ENCODE measurements at regions not wholly inside any gene's neighbourhood (a gene's known extent, or its start where the extent isn't known, plus 50 kb on each side); places are given as distances from the start of the nearest gene placed in this dataset.

GRCh38 chr10:120138689-120139088, 246.2 kb downstream of the SEC23IP start:
- TF ChIP-seq ZFP36 (IDR thresholded peaks at IDR 0.05; ENCODE audit: borderline replicate concordance, partially characterized antibody): no peak
- no peak for TF ChIP-seq KDM1A (IDR thresholded peaks at IDR 0.05; ENCODE audit: low read depth)
- TF ChIP-seq, protein P1, sequence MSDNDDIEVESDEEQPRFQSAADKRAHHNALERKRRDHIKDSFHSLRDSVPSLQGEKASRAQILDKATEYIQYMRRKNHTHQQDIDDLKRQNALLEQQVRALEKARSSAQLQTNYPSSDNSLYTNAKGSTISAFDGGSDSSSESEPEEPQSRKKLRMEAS (IDR thresholded peaks at IDR 0.05): no peak
- TF ChIP-seq ESRRA (IDR thresholded peaks at IDR 0.05; ENCODE audit: borderline replicate concordance, low read length): no peak
- no peak for TF ChIP-seq GATA3 (IDR thresholded peaks at IDR 0.05; ENCODE audit: borderline replicate concordance)
- TF ChIP-seq, protein P2, sequence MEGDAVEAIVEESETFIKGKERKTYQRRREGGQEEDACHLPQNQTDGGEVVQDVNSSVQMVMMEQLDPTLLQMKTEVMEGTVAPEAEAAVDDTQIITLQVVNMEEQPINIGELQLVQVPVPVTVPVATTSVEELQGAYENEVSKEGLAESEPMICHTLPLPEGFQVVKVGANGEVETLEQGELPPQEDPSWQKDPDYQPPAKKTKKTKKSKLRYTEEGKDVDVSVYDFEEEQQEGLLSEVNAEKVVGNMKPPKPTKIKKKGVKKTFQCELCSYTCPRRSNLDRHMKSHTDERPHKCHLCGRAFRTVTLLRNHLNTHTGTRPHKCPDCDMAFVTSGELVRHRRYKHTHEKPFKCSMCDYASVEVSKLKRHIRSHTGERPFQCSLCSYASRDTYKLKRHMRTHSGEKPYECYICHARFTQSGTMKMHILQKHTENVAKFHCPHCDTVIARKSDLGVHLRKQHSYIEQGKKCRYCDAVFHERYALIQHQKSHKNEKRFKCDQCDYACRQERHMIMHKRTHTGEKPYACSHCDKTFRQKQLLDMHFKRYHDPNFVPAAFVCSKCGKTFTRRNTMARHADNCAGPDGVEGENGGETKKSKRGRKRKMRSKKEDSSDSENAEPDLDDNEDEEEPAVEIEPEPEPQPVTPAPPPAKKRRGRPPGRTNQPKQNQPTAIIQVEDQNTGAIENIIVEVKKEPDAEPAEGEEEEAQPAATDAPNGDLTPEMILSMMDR (IDR thresholded peaks at IDR 0.05): no peak
- TF ChIP-seq BHLHE40 (IDR thresholded peaks at IDR 0.05; ENCODE audit: low read depth, low read length): no peak
- TF ChIP-seq RFX5 (IDR thresholded peaks at IDR 0.05): no peak
- TF ChIP-seq HMGXB4 (CRISPR knock-in tag; IDR thresholded peaks at IDR 0.05; ENCODE audit: borderline replicate concordance): no peak
- no peak for TF ChIP-seq POLR2A (IDR thresholded peaks at IDR 0.05; ENCODE audit: low read length)
- no peak for TF ChIP-seq CEBPB (IDR thresholded peaks at IDR 0.05)
- no peak for TF ChIP-seq MAZ (IDR thresholded peaks at IDR 0.05; ENCODE audit: borderline replicate concordance, low read depth, low read length)
- TF ChIP-seq EP300 (IDR thresholded peaks at IDR 0.05): no peak
